Testis (tissue), 2 donors: ENCODE measurements at regions not wholly inside any gene's neighbourhood (a gene's known extent, or its start where the extent isn't known, plus 50 kb on each side); places are given as distances from the start of the nearest gene placed in this dataset.

ENCODE experiments used
- DNase-seq: peaks from one replicate; pipeline ENCODE4 v3.0.0-alpha.2; 2019
- H3K27ac ChIP-seq, 2 donors: fragments of 200-600 bp; sonication (generic); one replicate each; pipeline ENCODE4 v1.5.1; 2019
- H3K27me3 ChIP-seq: fragments of 200-600 bp; sonication (generic); one replicate; pipeline ENCODE4 v1.5.1; 2019
- H3K36me3 ChIP-seq: fragments of 200-600 bp; sonication (generic); one replicate; pipeline ENCODE4 v1.5.1; 2017; ENCODE audit warnings: low read depth; ENCODE audit errors: missing control alignments
- H3K4me1 ChIP-seq: fragments of 200-600 bp; sonication (generic); one replicate; pipeline ENCODE4 v1.5.1; 2019
- H3K4me3 ChIP-seq, 2 donors: fragments of 200-600 bp; sonication (generic); one replicate each; pipeline ENCODE4 v1.5.1; 2017 to 2019
- H3K9me3 ChIP-seq: fragments of 200-600 bp; sonication (generic); one replicate; pipeline ENCODE4 v1.5.1; 2017
- CTCF ChIP-seq, 3 experiments: fragments of 450-650 bp in 2 of 3; fragments of 200-600 bp in 1 of 3; sonication (generic) in 1 of 3; IDR thresholded peaks; one replicate each; pipeline ENCODE4 v1.5.1; 2016 to 2019; ENCODE audit warnings: antibody characterized with exemption in 3 of 3, mild to moderate bottlenecking in 2 of 3, moderate library complexity in 1 of 3
- POLR2A ChIP-seq: fragments of 450-650 bp; IDR thresholded peaks from one replicate; pipeline ENCODE4 v1.6.1; 2017; ENCODE audit warnings: antibody characterized with exemption, mild to moderate bottlenecking, moderate library complexity
- WGBS, 2 donors: methylation state at CpG; one replicate each; pipeline ENCODE4 v1.1.5; 2018; 5-methylcytosine and 5-hydroxymethylcytosine counted together
- intact Hi-C: fragments of 100-400 bp; cut with DNase I; formaldehyde crosslinking; loops from one replicate; pipeline ENCODE4 v1.15.1; 2023; ENCODE audit warnings: low total_unique reads
- small RNA-seq, 2 donors: library from RNA; depleted of rRNA; stranded (forward); fragments of <200 nt; gene quantifications; one replicate each; pipeline ENCODE3, GENCODE V24; 2016

DNA sequence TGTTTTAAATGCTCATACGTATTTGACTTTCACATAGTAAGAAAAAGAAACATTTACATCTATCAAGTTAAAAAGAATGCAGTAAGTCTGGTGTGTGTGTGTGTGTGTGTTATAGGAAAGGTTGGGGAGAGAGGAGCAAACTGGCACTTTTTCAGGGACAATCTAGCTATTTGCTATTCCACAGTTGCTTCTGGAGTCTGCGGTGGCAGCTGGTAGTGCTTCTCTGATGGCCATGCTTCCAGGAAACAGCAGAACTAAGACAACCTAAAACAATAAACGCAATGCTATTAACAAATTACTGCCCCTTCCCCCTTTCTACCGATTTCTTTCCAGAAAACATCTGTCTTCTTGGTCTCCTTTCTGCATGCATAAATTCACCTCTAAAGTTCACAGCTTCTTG, 70.0 kb upstream of the CDH10 start:
- WGBS, 2 donors = 35 to 39% methylated on average over 4 of the region's 4 CpGs
- no peaks in the 10 kb centered on the region for H3K4me1 ChIP-seq
- no peak overlapping the region for H3K4me3 ChIP-seq
- no peaks in the 10 kb centered on the region for H3K9me3 ChIP-seq
- TF ChIP-seq POLR2A = no peak
- TF ChIP-seq CTCF (IDR thresholded peaks at IDR 0.05) = no peak
- H3K27me3 ChIP-seq = no peaks in the 10 kb centered on the region
- no peaks in the 10 kb centered on the region for H3K36me3 ChIP-seq
- intact Hi-C loops = no loop called here
- no peak overlapping the region for H3K27ac ChIP-seq
- no peak for DNase-seq

DNA sequence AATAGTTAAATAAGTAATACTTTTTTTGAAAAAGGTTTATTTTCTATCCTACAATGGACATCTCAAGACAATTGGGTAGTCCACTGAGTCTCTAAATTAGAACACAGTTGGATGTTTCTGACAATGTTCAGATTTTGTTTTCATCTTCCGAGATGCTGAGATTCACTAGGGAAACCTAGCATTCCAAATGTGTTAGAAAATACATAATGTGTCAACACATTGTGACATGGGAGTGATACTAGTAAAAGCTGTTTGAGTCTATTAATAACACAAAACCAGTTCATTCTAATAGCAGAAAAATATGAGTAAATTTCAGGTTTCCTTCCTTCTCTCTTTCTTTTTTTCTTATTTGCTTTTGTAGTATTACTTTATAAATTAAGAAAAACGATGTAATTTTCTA, 68.2 kb upstream of the CDH10 start:
- Histone ChIP-seq H3K9me3 (no peaks in the 10 kb centered on the region), H3K4me1 (no peaks in the 10 kb centered on the region), H3K4me3 (no peak overlapping the region), H3K27me3 (no peaks in the 10 kb centered on the region), H3K27ac (no peak overlapping the region), H3K36me3 (no peaks in the 10 kb centered on the region)
- no peak for DNase-seq
- WGBS, 2 donors = 20 to 59% methylated on average over 2 of the region's 2 CpGs
- intact Hi-C loops = no loop called here
- TF ChIP-seq POLR2A = no peak
- TF ChIP-seq CTCF (IDR thresholded peaks at IDR 0.05) = no peak

DNA sequence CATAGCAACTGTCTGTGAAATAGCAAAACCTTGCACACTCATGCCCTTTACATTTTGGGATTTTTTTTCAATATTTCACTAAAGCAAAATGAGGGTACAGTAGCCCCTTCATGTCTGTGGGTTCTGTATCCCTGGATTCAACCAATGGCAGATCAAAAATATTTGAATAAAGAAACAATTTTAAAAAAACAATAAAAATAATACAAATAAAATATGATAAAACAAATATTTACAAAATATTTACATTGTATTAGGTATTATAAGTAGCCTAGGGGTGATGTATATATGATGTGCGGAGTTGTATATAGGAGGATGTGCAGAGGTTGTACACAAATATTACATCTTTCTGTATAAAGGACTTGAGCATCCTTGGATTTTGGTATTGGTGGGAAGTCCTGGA, 67.3 kb upstream of the CDH10 start:
- Histone ChIP-seq H3K9me3 (no peaks in the 10 kb centered on the region), H3K27ac (no peak overlapping the region), H3K4me1 (no peaks in the 10 kb centered on the region), H3K27me3 (no peaks in the 10 kb centered on the region), H3K4me3 (no peak overlapping the region), H3K36me3 (no peaks in the 10 kb centered on the region)
- intact Hi-C loops = no loop called here
- WGBS, 2 donors = 84 to 95% methylated on average over 1 of the region's 1 CpG
- no peak for TF ChIP-seq CTCF (IDR thresholded peaks at IDR 0.05)
- TF ChIP-seq POLR2A = no peak
- no peak for DNase-seq

DNA sequence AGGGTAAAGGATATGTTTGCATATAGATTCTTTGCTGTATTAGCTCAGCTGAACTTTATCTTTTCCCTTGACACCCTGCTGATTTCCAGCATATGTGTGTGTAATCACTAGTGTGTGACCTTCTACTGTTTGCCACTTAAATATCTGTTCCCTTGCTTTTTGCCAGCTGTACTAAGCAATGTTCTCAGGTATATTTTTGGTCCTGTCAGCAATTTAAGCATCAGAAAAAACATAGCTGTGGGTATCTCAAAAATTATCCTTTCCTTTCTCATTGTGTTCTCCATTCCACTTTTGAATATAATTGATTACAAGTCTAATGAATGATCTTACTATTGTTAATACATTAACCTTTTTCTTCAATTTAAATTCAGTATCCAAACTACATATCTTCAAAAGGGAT, 59.2 kb upstream of the CDH10 start:
- Histone ChIP-seq H3K4me1 (no peaks in the 10 kb centered on the region), H3K36me3 (no peaks in the 10 kb centered on the region), H3K9me3 (no peaks in the 10 kb centered on the region), H3K27ac (no peak overlapping the region), H3K27me3 (no peaks in the 10 kb centered on the region), H3K4me3 (no peak overlapping the region)
- TF ChIP-seq POLR2A = no peak
- no peak for TF ChIP-seq CTCF (IDR thresholded peaks at IDR 0.05)
- no peak for DNase-seq
- intact Hi-C loops = no loop called here

Small RNA genes in the stretch of these regions (small RNA-seq; reads per million reads assigned to genes)
- 0 reads per million in 2 donors for gene AC022140.2
- gene AC106754.2 = 0 reads per million in 2 donors
- 0 reads per million in 2 donors for gene BTG4P1
- 0 reads per million in 2 donors for gene RF00019
- 0 reads per million in 2 donors for gene RF00070
- gene RNU6-374P = 0 reads per million in 2 donors
